Endothelial cell of umbilical vein (primary cell): ENCODE measurements at regions not wholly inside any gene's neighbourhood (a gene's known extent, or its start where the extent isn't known, plus 50 kb on each side); places are given as distances from the start of the nearest gene placed in this dataset.

Experiments used
- POLR2AphosphoS5 ChIP-seq: IDR thresholded peaks from 2 replicates; pipeline ENCODE4 v1.6.1; 2012; ENCODE audit warnings: low read depth, mild to moderate bottlenecking, control low read depth, low read length, moderate library complexity; ENCODE audit not compliant: insufficient read depth
- TF ChIP-seq, protein P1 (sequence below), 2 donors: IDR thresholded peaks; 1 replicate in 1 of 2; 2 replicates in 1 of 2; pipeline ENCODE4 v1.5.1; 2011; ENCODE audit warnings: low read length in 2 of 2, mild to moderate bottlenecking in 2 of 2, moderate library complexity in 2 of 2, control low read depth in 1 of 2, inconsistent platforms in 1 of 2, low read depth in 1 of 2; ENCODE audit not compliant: insufficient read depth in 1 of 2; ENCODE audit errors: extremely low read depth in 1 of 2
- TF ChIP-seq, protein P2 (sequence below): IDR thresholded peaks from 2 replicates; pipeline ENCODE4 v1.6.1; 2011; ENCODE audit not compliant: insufficient read depth, insufficient read length

DNA sequence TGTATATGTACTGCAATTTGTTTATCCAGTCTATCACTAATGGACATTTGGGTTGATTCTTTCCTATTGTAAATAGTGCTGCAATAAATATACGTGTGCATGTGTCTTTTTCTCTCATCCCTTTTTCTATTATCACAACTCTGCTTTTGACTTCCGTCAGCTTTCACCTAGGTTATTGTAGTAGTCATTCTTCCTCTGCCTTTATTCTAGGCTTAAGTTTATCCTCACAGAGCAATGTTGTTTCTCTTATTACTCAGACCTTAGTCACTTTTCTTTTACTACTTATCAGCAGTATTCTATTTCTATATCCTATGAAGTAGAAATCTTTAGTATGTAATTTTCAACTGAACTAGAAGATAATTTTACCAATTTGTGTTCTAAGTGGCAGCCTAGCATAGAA is 175.3 kb upstream of the SEMA3E start:
- TF ChIP-seq, protein P1, sequence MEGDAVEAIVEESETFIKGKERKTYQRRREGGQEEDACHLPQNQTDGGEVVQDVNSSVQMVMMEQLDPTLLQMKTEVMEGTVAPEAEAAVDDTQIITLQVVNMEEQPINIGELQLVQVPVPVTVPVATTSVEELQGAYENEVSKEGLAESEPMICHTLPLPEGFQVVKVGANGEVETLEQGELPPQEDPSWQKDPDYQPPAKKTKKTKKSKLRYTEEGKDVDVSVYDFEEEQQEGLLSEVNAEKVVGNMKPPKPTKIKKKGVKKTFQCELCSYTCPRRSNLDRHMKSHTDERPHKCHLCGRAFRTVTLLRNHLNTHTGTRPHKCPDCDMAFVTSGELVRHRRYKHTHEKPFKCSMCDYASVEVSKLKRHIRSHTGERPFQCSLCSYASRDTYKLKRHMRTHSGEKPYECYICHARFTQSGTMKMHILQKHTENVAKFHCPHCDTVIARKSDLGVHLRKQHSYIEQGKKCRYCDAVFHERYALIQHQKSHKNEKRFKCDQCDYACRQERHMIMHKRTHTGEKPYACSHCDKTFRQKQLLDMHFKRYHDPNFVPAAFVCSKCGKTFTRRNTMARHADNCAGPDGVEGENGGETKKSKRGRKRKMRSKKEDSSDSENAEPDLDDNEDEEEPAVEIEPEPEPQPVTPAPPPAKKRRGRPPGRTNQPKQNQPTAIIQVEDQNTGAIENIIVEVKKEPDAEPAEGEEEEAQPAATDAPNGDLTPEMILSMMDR (IDR thresholded peaks at IDR 0.05; ENCODE audit: extremely low read depth in 1 of 2, insufficient read depth in 1 of 2, low read depth in 1 of 2, low read length in 2 of 2): no peak
- TF ChIP-seq POLR2AphosphoS5: no peak
- TF ChIP-seq, protein P2, sequence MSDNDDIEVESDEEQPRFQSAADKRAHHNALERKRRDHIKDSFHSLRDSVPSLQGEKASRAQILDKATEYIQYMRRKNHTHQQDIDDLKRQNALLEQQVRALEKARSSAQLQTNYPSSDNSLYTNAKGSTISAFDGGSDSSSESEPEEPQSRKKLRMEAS: no peak
